Loucy (cell line): ENCODE measurements at regions not wholly inside any gene's neighbourhood (a gene's known extent, or its start where the extent isn't known, plus 50 kb on each side); places are given as distances from the start of the nearest gene placed in this dataset.

ENCODE experiments used
- CTCF ChIP-seq: fragments of 200-600 bp; sonication (generic); conservative IDR thresholded peaks from 2 replicates; pipeline ENCODE4 v1.5.1; 2014; ENCODE audit warnings: mild to moderate bottlenecking, antibody characterized with exemption, low read length
- EZH2phosphoT487 ChIP-seq: fragments of 200-600 bp; IDR thresholded peaks from 2 replicates; pipeline ENCODE4 v1.6.1; 2018; ENCODE audit warnings: antibody characterized with exemption, mild to moderate bottlenecking, moderate library complexity, borderline replicate concordance

GRCh38 chr16:63578791-63579190 is 1542.6 kb upstream of the CDH8 start:
- TF ChIP-seq CTCF (no peak), EZH2phosphoT487 (no peak)
